ENCODE measurements at regions not wholly inside any gene's neighbourhood (a gene's known extent, or its start where the extent isn't known, plus 50 kb on each side); places are given as distances from the start of the nearest gene placed in this dataset.

- Histone ChIP-seq H3K9ac (ENCODE audit: low read length) (no peak overlapping the region), H3K36me3 (ENCODE audit: control insufficient read depth, insufficient read depth, low read length) (no peaks in the 10 kb centered on the region), H3K27ac (ENCODE audit: low read depth, low read length) (no peak overlapping the region), H3K4me1 (ENCODE audit: control insufficient read depth, insufficient read depth, low read length) (peaks cover 20% of the 10 kb centered on the region), H3K27me3 (ENCODE audit: control insufficient read depth, insufficient read depth, low read length) (no peaks in the 10 kb centered on the region), H3K9me3 (ENCODE audit: control insufficient read depth, insufficient read depth, low read depth, low read length) (peaks cover 2% of the 10 kb centered on the region; the same call in 1 of the 2 replicates), H3K4me3 (ENCODE audit: low read depth, low read length) (no peak overlapping the region)
These were observed 314.9 kb upstream of the NECTIN3 start for GRCh38 chr3:110756705-110757104.

- peaks cover 2% of the 10 kb centered on the region; the same call in 1 of the 2 replicates for H3K9me3 ChIP-seq (ENCODE audit: control insufficient read depth, insufficient read depth, low read depth, low read length)
- H3K4me3 ChIP-seq (ENCODE audit: low read depth, low read length) = no peak overlapping the region
- no peak overlapping the region for H3K9ac ChIP-seq (ENCODE audit: low read length)
- peaks cover 20% of the 10 kb centered on the region for H3K4me1 ChIP-seq (ENCODE audit: control insufficient read depth, insufficient read depth, low read length)
- H3K27ac ChIP-seq (ENCODE audit: low read depth, low read length) = no peak overlapping the region
- H3K36me3 ChIP-seq (ENCODE audit: control insufficient read depth, insufficient read depth, low read length) = no peaks in the 10 kb centered on the region
- no peaks in the 10 kb centered on the region for H3K27me3 ChIP-seq (ENCODE audit: control insufficient read depth, insufficient read depth, low read length)
These were observed 313.4 kb upstream of the NECTIN3 start for GRCh38 chr3:110758208-110758607.

GRCh38 chr3:110767156-110767555 lies 304.5 kb upstream of the NECTIN3 start:
- Histone ChIP-seq H3K9me3 (ENCODE audit: control insufficient read depth, insufficient read depth, low read depth, low read length) (peaks cover 18% of the 10 kb centered on the region), H3K27me3 (ENCODE audit: control insufficient read depth, insufficient read depth, low read length) (no peaks in the 10 kb centered on the region), H3K9ac (ENCODE audit: low read length) (no peak overlapping the region), H3K4me1 (ENCODE audit: control insufficient read depth, insufficient read depth, low read length) (no peaks in the 10 kb centered on the region), H3K4me3 (ENCODE audit: low read depth, low read length) (no peak overlapping the region), H3K27ac (ENCODE audit: low read depth, low read length) (no peak overlapping the region), H3K36me3 (ENCODE audit: control insufficient read depth, insufficient read depth, low read length) (no peaks in the 10 kb centered on the region)

GRCh38 chr3:110767838-110768237 lies 303.8 kb upstream of the NECTIN3 start:
- Histone ChIP-seq H3K9me3 (ENCODE audit: control insufficient read depth, insufficient read depth, low read depth, low read length) (peaks cover 18% of the 10 kb centered on the region), H3K36me3 (ENCODE audit: control insufficient read depth, insufficient read depth, low read length) (no peaks in the 10 kb centered on the region), H3K9ac (ENCODE audit: low read length) (no peak overlapping the region)

GRCh38 chr3:110773413-110773954 lies 298.1 kb upstream of the NECTIN3 start:
- Histone ChIP-seq H3K9me3 (ENCODE audit: control insufficient read depth, insufficient read depth, low read depth, low read length) (peaks cover 9% of the 10 kb centered on the region; the same call in 1 of the 2 replicates), H3K27ac (ENCODE audit: low read depth, low read length) (no peak overlapping the region), H3K36me3 (ENCODE audit: control insufficient read depth, insufficient read depth, low read length) (no peaks in the 10 kb centered on the region), H3K4me1 (ENCODE audit: control insufficient read depth, insufficient read depth, low read length) (peaks cover 6% of the 10 kb centered on the region), H3K9ac (ENCODE audit: low read length) (no peak overlapping the region), H3K4me3 (ENCODE audit: low read depth, low read length) (no peak overlapping the region), H3K27me3 (ENCODE audit: control insufficient read depth, insufficient read depth, low read length) (no peaks in the 10 kb centered on the region)

More at GRCh38 chr3:110767838-110768237, 303.8 kb upstream of the NECTIN3 start:
- H3K4me3 ChIP-seq (ENCODE audit: low read depth, low read length) = no peak overlapping the region
- no peaks in the 10 kb centered on the region for H3K27me3 ChIP-seq (ENCODE audit: control insufficient read depth, insufficient read depth, low read length)
- H3K4me1 ChIP-seq (ENCODE audit: control insufficient read depth, insufficient read depth, low read length) = no peaks in the 10 kb centered on the region
- no peak overlapping the region for H3K27ac ChIP-seq (ENCODE audit: low read depth, low read length)

- Histone ChIP-seq H3K9ac (ENCODE audit: low read length) (no peak overlapping the region), H3K27ac (ENCODE audit: low read depth, low read length) (no peak overlapping the region), H3K36me3 (ENCODE audit: control insufficient read depth, insufficient read depth, low read length) (no peaks in the 10 kb centered on the region), H3K27me3 (ENCODE audit: control insufficient read depth, insufficient read depth, low read length) (no peaks in the 10 kb centered on the region), H3K4me1 (ENCODE audit: control insufficient read depth, insufficient read depth, low read length) (peaks cover 6% of the 10 kb centered on the region), H3K9me3 (ENCODE audit: control insufficient read depth, insufficient read depth, low read depth, low read length) (no peaks in the 10 kb centered on the region), H3K4me3 (ENCODE audit: low read depth, low read length) (no peak overlapping the region)
These were observed 296.9 kb upstream of the NECTIN3 start for GRCh38 chr3:110774496-110775265.

- H3K9me3 ChIP-seq (ENCODE audit: control insufficient read depth, insufficient read depth, low read depth, low read length) = no peaks in the 10 kb centered on the region
- no peak overlapping the region for H3K27ac ChIP-seq (ENCODE audit: low read depth, low read length)
- H3K36me3 ChIP-seq (ENCODE audit: control insufficient read depth, insufficient read depth, low read length) = no peaks in the 10 kb centered on the region
- H3K4me3 ChIP-seq (ENCODE audit: low read depth, low read length) = no peak overlapping the region
- H3K9ac ChIP-seq (ENCODE audit: low read length) = no peak overlapping the region
- no peaks in the 10 kb centered on the region for H3K4me1 ChIP-seq (ENCODE audit: control insufficient read depth, insufficient read depth, low read length)
- no peaks in the 10 kb centered on the region for H3K27me3 ChIP-seq (ENCODE audit: control insufficient read depth, insufficient read depth, low read length)
These were observed 292.0 kb upstream of the NECTIN3 start for GRCh38 chr3:110779581-110779980.

- no peaks in the 10 kb centered on the region for H3K36me3 ChIP-seq (ENCODE audit: control insufficient read depth, insufficient read depth, low read length)
- H3K4me3 ChIP-seq (ENCODE audit: low read depth, low read length) = no peak overlapping the region
- H3K27ac ChIP-seq (ENCODE audit: low read depth, low read length) = no peak overlapping the region
- no peaks in the 10 kb centered on the region for H3K27me3 ChIP-seq (ENCODE audit: control insufficient read depth, insufficient read depth, low read length)
- peaks cover 9% of the 10 kb centered on the region; the same call in 1 of the 2 replicates for H3K9me3 ChIP-seq (ENCODE audit: control insufficient read depth, insufficient read depth, low read depth, low read length)
- H3K4me1 ChIP-seq (ENCODE audit: control insufficient read depth, insufficient read depth, low read length) = no peaks in the 10 kb centered on the region
- H3K9ac ChIP-seq (ENCODE audit: low read length) = no peak overlapping the region
These were observed 288.1 kb upstream of the NECTIN3 start for GRCh38 chr3:110783541-110783940.

GRCh38 chr3:110788794-110789193 lies 282.8 kb upstream of the NECTIN3 start:
- Histone ChIP-seq H3K36me3 (ENCODE audit: control insufficient read depth, insufficient read depth, low read length) (no peaks in the 10 kb centered on the region), H3K9ac (ENCODE audit: low read length) (no peak overlapping the region), H3K27me3 (ENCODE audit: control insufficient read depth, insufficient read depth, low read length) (no peaks in the 10 kb centered on the region), H3K4me1 (ENCODE audit: control insufficient read depth, insufficient read depth, low read length) (no peaks in the 10 kb centered on the region), H3K9me3 (ENCODE audit: control insufficient read depth, insufficient read depth, low read depth, low read length) (peaks cover 9% of the 10 kb centered on the region; the same call in 1 of the 2 replicates), H3K4me3 (ENCODE audit: low read depth, low read length) (no peak overlapping the region), H3K27ac (ENCODE audit: low read depth, low read length) (no peak overlapping the region)

GRCh38 chr3:110789315-110789714 lies 282.3 kb upstream of the NECTIN3 start:
- H3K4me1 ChIP-seq (ENCODE audit: control insufficient read depth, insufficient read depth, low read length) = no peaks in the 10 kb centered on the region
- H3K36me3 ChIP-seq (ENCODE audit: control insufficient read depth, insufficient read depth, low read length) = no peaks in the 10 kb centered on the region
- H3K4me3 ChIP-seq (ENCODE audit: low read depth, low read length) = no peak overlapping the region
- H3K27ac ChIP-seq (ENCODE audit: low read depth, low read length) = no peak overlapping the region
- H3K9ac ChIP-seq (ENCODE audit: low read length) = no peak overlapping the region
- no peaks in the 10 kb centered on the region for H3K27me3 ChIP-seq (ENCODE audit: control insufficient read depth, insufficient read depth, low read length)
- peaks cover 9% of the 10 kb centered on the region; the same call in 1 of the 2 replicates for H3K9me3 ChIP-seq (ENCODE audit: control insufficient read depth, insufficient read depth, low read depth, low read length)

GRCh38 chr3:110790631-110791030 lies 281.0 kb upstream of the NECTIN3 start:
- no peaks in the 10 kb centered on the region for H3K36me3 ChIP-seq (ENCODE audit: control insufficient read depth, insufficient read depth, low read length)
- H3K9ac ChIP-seq (ENCODE audit: low read length) = no peak overlapping the region
- H3K9me3 ChIP-seq (ENCODE audit: control insufficient read depth, insufficient read depth, low read depth, low read length) = 0 out of 2 replicates have a peak, but pooled peaks cover under 1% of the 10 kb centered on the region
- no peaks in the 10 kb centered on the region for H3K27me3 ChIP-seq (ENCODE audit: control insufficient read depth, insufficient read depth, low read length)
- H3K27ac ChIP-seq (ENCODE audit: low read depth, low read length) = no peak overlapping the region
- no peak overlapping the region for H3K4me3 ChIP-seq (ENCODE audit: low read depth, low read length)
- H3K4me1 ChIP-seq (ENCODE audit: control insufficient read depth, insufficient read depth, low read length) = no peaks in the 10 kb centered on the region

All from HUES6 (cell line).